GM19397 (cell line): ENCODE measurements at regions not wholly inside any gene's neighbourhood (a gene's known extent, or its start where the extent isn't known, plus 50 kb on each side); places are given as distances from the start of the nearest gene placed in this dataset.
"Not testable (repeated sequence)": the region's sequence is repeated elsewhere in the genome, so short reads cannot be mapped to it uniquely, and the experiment has no call there.

Experiments
- ATAC-seq: cut with Tn5 transposase; IDR thresholded peaks from one replicate; pipeline ENCODE4 v1.9.1; 2021; ENCODE audit warnings: mild to moderate bottlenecking, moderate library complexity; ENCODE audit not compliant: unreplicated experiment

GRCh38 chr2:188036786-188037185 lies 254.9 kb upstream of the GULP1 start:
- ATAC-seq = not testable (repeated sequence)

DNA sequence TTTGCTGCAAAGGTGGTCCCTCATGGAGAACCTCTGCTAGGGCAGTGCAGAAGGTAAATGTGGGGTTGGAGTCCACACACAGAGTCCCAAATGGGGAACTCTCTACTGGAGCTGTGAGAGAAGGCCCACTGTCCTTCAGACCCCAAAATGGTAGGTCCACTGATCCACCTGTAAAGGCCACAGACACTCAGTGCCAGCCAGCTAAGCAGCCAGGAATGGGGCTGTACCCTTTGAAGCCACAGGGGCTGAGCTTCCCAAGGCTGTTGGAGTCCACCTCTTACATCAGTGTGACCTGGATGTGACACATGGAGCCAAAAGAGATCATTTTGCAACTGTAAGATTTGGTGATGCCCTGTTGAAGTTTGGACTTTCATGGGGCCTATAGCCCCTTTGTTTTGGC lies 252.4 kb upstream of the GULP1 start:
- ATAC-seq = no peak

GRCh38 chr2:188042412-188042811 lies 249.3 kb upstream of the GULP1 start:
- no peak for ATAC-seq

GRCh38 chr2:188045016-188045415 lies 246.7 kb upstream of the GULP1 start:
- no peak for ATAC-seq

GRCh38 chr2:188046437-188046836 lies 245.2 kb upstream of the GULP1 start:
- no peak for ATAC-seq

DNA sequence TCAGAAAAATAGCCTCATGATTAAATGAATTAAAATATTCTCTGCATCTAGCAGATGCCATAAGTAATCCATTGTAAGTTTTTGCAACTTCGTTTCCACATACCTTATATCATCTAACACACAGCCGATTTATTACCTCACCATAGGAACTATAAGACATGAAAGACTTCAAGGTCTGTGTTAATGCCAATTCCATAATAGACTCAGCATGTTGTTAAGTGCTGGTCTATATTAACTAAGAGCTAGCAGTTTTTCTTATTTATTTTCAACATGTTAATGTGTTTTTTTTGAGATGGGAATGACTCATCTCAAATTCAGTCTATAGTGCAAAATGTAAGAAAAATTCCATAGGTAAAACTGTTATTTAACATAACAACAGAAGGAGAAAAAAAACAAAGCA lies 243.9 kb upstream of the GULP1 start:
- ATAC-seq = no peak

- ATAC-seq = no peak
Observed at GRCh38 chr2:188050726-188051125, 240.9 kb upstream of the GULP1 start.

DNA sequence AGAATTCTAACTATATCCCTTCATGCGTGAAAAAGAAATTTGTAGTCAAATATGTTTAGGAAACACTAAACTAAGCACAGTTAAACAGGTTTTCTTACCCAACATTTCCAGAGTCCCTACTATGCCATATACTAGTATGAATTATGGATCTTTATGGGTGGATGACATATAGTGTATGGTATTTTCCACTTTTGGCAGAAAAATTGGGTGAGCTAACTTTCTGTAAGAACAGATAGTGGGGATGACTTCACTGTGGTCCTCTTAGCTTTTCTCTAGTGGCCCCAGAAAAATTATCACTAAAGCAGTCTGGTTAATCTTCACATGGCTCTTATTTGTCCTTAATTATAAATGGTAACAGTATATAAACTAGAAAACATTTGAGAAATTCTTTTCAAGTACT lies 240.0 kb upstream of the GULP1 start:
- no peak for ATAC-seq

DNA sequence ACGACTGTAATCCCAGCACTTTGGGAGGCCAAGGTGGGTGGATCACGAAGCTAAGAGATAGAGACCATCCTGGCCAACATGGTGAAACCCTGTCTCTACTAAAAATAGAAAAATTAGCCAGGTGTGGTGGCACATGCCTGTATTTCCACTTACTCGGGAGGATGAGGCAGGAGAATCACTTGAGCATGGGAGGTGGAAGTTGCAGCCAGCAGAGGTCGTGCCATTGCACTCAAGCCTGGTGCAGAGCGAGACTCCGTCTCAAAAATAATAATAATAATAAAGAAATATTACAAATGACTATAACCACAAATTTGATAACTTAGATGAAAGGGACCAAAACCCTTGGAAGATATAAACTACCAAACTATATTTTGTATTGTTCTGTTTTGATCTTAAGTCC lies 226.3 kb upstream of the GULP1 start:
- no peak for ATAC-seq

GRCh38 chr2:188068093-188068492 lies 223.6 kb upstream of the GULP1 start:
- ATAC-seq = no peak

DNA sequence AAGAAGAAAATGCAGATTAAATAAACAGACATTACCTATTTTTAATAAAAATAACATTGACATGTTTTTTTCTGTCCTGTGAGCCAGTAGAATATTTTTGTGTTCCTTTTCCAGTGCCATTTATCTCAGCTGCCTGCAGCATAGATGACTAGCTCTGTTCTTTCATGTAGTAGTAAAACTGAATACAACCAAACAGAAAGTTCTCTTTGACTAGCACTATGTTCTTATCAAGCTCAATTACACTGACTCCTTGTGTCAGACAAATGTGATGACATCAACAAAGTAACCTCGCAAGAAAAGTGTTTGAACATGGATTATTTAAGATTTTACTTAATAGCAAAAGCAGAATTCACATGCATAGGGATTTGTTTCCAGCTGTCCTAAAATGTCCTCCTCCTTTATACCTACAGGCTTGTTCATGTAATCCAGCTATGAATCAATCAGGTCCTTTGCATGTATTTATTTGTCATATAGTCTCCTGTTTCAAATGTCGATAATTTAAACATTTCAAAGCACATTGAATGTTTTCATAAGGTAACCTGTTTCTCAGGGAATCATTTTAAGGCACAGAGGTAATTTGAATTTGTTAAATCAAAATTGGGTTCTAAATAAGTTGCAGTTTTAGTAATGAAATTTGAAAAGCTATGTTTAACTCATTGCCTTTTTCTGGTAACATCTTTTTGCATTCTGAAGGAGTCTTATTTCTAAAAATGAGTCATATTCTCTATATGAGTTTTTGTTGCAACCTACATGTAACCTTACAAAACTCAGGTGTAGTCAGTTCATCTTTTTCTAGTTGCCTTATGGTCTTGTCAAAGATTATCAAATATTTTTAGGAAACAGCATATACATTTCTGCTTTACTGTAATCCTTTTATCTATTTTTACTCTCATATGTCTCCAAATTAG lies 215.3 kb upstream of the GULP1 start:
- ATAC-seq = no peak

DNA sequence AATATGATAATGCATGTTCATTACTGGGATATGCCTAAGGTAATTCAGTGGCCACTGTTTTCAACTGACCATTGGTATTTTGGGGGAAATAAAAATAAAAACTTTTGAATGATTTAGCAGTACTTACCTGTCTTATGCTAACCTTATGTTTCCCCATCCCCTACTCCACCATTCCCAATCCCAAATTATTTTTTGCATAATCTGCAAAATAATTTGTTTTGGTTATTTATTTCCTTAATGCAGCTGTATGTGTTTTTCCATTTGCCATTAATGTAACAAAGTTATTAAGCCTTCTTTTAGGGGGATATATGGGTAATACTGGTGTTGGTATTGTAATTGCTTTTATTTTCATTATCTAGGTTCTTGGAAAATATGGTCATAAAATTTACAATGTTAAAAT lies 213.9 kb upstream of the GULP1 start:
- no peak for ATAC-seq

- ATAC-seq = no peak
Observed at GRCh38 chr2:188078534-188078933, 213.1 kb upstream of the GULP1 start.

DNA sequence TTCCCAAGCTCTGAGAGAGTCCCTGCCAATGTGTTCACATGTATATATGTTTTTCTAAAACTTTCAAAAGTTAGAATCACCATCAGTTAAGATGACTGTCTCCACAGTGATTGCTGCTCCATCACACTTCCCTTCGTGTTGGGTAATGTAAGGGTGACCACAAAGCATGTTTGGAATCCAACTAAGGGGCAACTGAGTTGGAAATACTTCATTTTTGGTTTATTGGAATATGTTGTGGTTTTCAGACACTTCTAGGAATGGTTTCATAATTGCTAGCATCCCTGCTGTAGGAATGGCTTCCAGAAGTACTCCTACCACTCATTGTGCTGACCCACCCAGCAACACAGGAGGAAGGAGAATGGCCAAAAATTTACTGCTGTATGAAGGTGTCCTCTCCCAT lies 212.5 kb upstream of the GULP1 start:
- ATAC-seq = no peak

GRCh38 chr2:188085421-188085820 lies 206.3 kb upstream of the GULP1 start:
- no peak for ATAC-seq

- ATAC-seq = no peak
Observed at GRCh38 chr2:188089901-188090300, 201.8 kb upstream of the GULP1 start.

DNA sequence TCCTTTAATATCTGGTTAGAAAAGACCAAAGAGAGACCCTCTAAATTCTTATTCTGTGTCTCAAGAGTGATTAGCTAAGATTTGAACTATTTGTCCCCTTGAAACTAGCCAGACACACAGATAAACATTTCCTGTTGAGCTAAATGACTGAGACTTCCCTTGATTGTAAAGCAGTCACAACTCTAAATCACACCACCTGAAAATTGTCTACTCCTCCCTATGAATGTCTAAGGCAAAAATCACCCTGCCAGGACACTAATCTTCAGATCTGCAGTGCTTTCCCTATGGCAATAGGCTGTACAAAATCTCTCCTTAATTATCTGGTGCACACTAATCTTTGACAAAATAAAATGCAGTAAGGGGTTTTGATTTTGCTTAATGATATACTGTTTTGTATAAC lies 200.5 kb upstream of the GULP1 start:
- no peak for ATAC-seq

- no peak for ATAC-seq
Observed at GRCh38 chr2:188092734-188093133, 198.9 kb upstream of the GULP1 start.

DNA sequence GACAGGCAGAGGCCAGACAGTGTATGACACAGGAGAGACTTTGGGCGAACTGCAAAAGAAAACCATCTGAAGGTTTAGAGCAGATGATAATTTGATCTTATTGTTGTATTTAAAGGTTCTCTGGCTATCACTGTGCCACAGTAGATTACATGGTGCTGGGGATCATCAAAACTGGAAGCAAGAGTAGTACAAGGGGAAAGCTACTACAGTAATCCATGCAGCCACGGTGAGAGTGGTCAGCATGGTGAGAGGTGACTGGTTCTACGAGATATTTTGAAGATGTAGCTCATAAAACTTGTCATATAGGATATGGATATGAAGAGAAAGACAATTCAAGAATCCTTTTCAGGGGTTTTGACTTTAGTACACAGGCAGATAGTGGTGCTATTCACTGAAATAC lies 194.8 kb upstream of the GULP1 start:
- ATAC-seq = no peak

- ATAC-seq = no peak
Observed at GRCh38 chr2:188102881-188103280, 188.8 kb upstream of the GULP1 start.

- no peak for ATAC-seq
Observed at GRCh38 chr2:188114014-188114413, 177.7 kb upstream of the GULP1 start.

- ATAC-seq = no peak
Observed at GRCh38 chr2:188117706-188118105, 174.0 kb upstream of the GULP1 start.

GRCh38 chr2:188118431-188118830 lies 173.2 kb upstream of the GULP1 start:
- ATAC-seq = no peak
